H1 (cell line): ENCODE measurements at regions not wholly inside any gene's neighbourhood (a gene's known extent, or its start where the extent isn't known, plus 50 kb on each side); places are given as distances from the start of the nearest gene placed in this dataset.

Experiments
- CTCF ChIA-PET: fragments of 300-600 bp; sonication (Branson Sonifier 250); formaldehyde crosslinking; loops from one replicate; lab custom pipeline; 2021; ENCODE audit not compliant: partially characterized antibody; lab: Charles Lee
- POLR2A ChIA-PET: fragments of 300-600 bp; sonication (Branson Sonifier 250); formaldehyde crosslinking; loops from one replicate; lab custom pipeline; 2021; ENCODE audit warnings: inconsistent platforms; ENCODE audit not compliant: partially characterized antibody; lab: Charles Lee
- DNase-seq, 2 experiments: peaks; one replicate each; pipeline versions ENCODE4 v3.0.0 to v3.0.0-alpha.2; 2010 to 2022; ENCODE audit warnings: low spot score in 2 of 2, low read depth in 1 of 2, mixed read lengths in 1 of 2
- FAIRE-seq: peaks from 2 replicates; lab custom pipeline; 2011; peaks lifted over from hg19 to GRCh38; lab: Jason Lieb, UNC
- H2AFZ ChIP-seq: 2 replicates; pipeline ENCODE4 v1.8.1; 2012; ENCODE audit warnings: low read length, inconsistent platforms
- H2AK5ac ChIP-seq: 2 replicates; pipeline ENCODE4 v1.6.1; 2013; ENCODE audit warnings: low read depth, low read length
- H2BK120ac ChIP-seq: replicated peaks from 2 replicates; pipeline ENCODE3; 2013; ENCODE audit warnings: low read depth, low read length, inconsistent platforms
- H2BK12ac ChIP-seq: 2 replicates; pipeline ENCODE4 v1.6.1; 2013; ENCODE audit warnings: low read depth, low read length
- H2BK15ac ChIP-seq: 2 replicates; pipeline ENCODE4 v1.6.1; 2013; ENCODE audit warnings: low read length
- H2BK20ac ChIP-seq: 2 replicates; pipeline ENCODE4 v1.6.1; 2013; ENCODE audit warnings: low read length
- H2BK5ac ChIP-seq: 2 replicates; pipeline ENCODE4 v1.6.1; 2013; ENCODE audit warnings: low read depth, low read length
- H3K14ac ChIP-seq: 2 replicates; pipeline ENCODE4 v1.6.1; 2013; ENCODE audit warnings: inconsistent platforms; ENCODE audit not compliant: insufficient read length
- H3K18ac ChIP-seq: 2 replicates; pipeline ENCODE4 v1.6.1; 2013; ENCODE audit warnings: low read length; ENCODE audit errors: extremely low read depth
- H3K23ac ChIP-seq: 2 replicates; pipeline ENCODE4 v1.6.1; 2013; ENCODE audit warnings: inconsistent platforms; ENCODE audit not compliant: insufficient read length
- H3K23me2 ChIP-seq: 2 replicates; pipeline ENCODE4 v1.6.1; 2013; ENCODE audit warnings: low read depth, low read length
- H3K27ac ChIP-seq: 2 replicates; pipeline ENCODE4 v1.6.1; 2011; ENCODE audit warnings: low read depth, low read length, inconsistent platforms
- H3K27me3 ChIP-seq, 4 experiments: replicated peaks in 1 of 4; 1 replicate in 1 of 4; 2 replicates in 3 of 4; pipeline versions ENCODE4 v1.6.1 to v1.8.1; 2011 to 2013; ENCODE audit warnings: low read length in 3 of 4, mild to moderate bottlenecking in 3 of 4, inconsistent platforms in 2 of 4, mixed read lengths in 2 of 4, moderate library complexity in 1 of 4; ENCODE audit not compliant: control insufficient read depth in 3 of 4, insufficient read depth in 3 of 4; ENCODE audit errors: extremely low read depth in 1 of 4
- H3K36me3 ChIP-seq, 4 experiments: 2 replicates each; pipeline versions ENCODE4 v1.6.1 to v1.8.1; 2011 to 2013; ENCODE audit warnings: mild to moderate bottlenecking in 4 of 4, low read length in 3 of 4, moderate library complexity in 2 of 4, control low read depth in 1 of 4, inconsistent platforms in 1 of 4; ENCODE audit not compliant: insufficient read depth in 4 of 4, control insufficient read depth in 2 of 4
- H3K4ac ChIP-seq: replicated peaks from 2 replicates; pipeline ENCODE3; 2013; ENCODE audit warnings: low read length, low read depth, mixed read lengths, inconsistent platforms; ENCODE audit not compliant: insufficient read length
- H3K4me1 ChIP-seq, 4 experiments: replicated peaks in 1 of 4; 1 replicate in 1 of 4; 2 replicates in 3 of 4; pipeline versions ENCODE4 v1.6.1 to v1.8.1; 2011 to 2013; ENCODE audit warnings: low read length in 3 of 4, inconsistent platforms in 2 of 4, mixed read lengths in 1 of 4; ENCODE audit not compliant: insufficient read depth in 4 of 4, control insufficient read depth in 3 of 4
- H3K4me2 ChIP-seq, 2 experiments: 2 replicates each; pipeline versions ENCODE4 v1.6.1 to v1.8.1; 2011 to 2013; ENCODE audit warnings: low read depth in 2 of 2, low read length in 2 of 2, control low read depth in 1 of 2, inconsistent platforms in 1 of 2, mild to moderate bottlenecking in 1 of 2; ENCODE audit not compliant: insufficient read depth in 1 of 2
- H3K4me3 ChIP-seq, 4 experiments: fragments of 200-600, 300-600 bp in 1 of 4; sonication (generic), shearing (Covaris generic), sonication (Bioruptor Twin) in 1 of 4; 2 replicates each; pipeline versions ENCODE4 v1.5.1 to v1.8.1; 2011 to 2016; ENCODE audit warnings: low read length in 4 of 4, low read depth in 3 of 4, control low read depth in 2 of 4, inconsistent platforms in 2 of 4, mild to moderate bottlenecking in 2 of 4, mixed read lengths in 1 of 4, moderate library complexity in 1 of 4; ENCODE audit not compliant: insufficient read depth in 2 of 4; ENCODE audit errors: extremely low read depth in 1 of 4
- H3K56ac ChIP-seq: replicated peaks from 2 replicates; pipeline ENCODE3; 2013; ENCODE audit warnings: low read depth, mild to moderate bottlenecking, mixed read lengths, low read length, inconsistent platforms; ENCODE audit not compliant: insufficient read length
- H3K79me1 ChIP-seq: 2 replicates; pipeline ENCODE4 v1.6.1; 2013; ENCODE audit warnings: low read depth, low read length, control low read depth
- H3K79me2 ChIP-seq, 2 experiments: 2 replicates each; pipeline versions ENCODE4 v1.6.1 to v1.8.1; 2012 to 2013; ENCODE audit warnings: low read length in 2 of 2, mild to moderate bottlenecking in 2 of 2, inconsistent platforms in 1 of 2; ENCODE audit not compliant: insufficient read depth in 2 of 2, control insufficient read depth in 1 of 2
- H3K9ac ChIP-seq, 4 experiments: replicated peaks in 1 of 4; 1 replicate in 1 of 4; 2 replicates in 3 of 4; pipeline versions ENCODE4 v1.6.1 to v1.8.1; 2011 to 2013; ENCODE audit warnings: low read depth in 3 of 4, low read length in 3 of 4, control low read depth in 2 of 4, mild to moderate bottlenecking in 2 of 4, moderate library complexity in 2 of 4, inconsistent platforms in 1 of 4; ENCODE audit errors: extremely low read depth in 1 of 4
- H3K9me3 ChIP-seq, 2 experiments: 2 replicates each; pipeline versions ENCODE4 v1.6.1 to v1.8.1; 2012 to 2013; ENCODE audit warnings: mild to moderate bottlenecking in 2 of 2, moderate library complexity in 2 of 2, control low read depth in 1 of 2, inconsistent platforms in 1 of 2, low read depth in 1 of 2, low read length in 1 of 2, mixed read lengths in 1 of 2; ENCODE audit not compliant: insufficient read depth in 2 of 2
- H4K20me1 ChIP-seq, 2 experiments: replicated peaks in 1 of 2; 2 replicates each; pipeline versions ENCODE3 to v1.8.1; 2011 to 2013; ENCODE audit warnings: inconsistent platforms in 2 of 2, low read length in 2 of 2, mild to moderate bottlenecking in 1 of 2; ENCODE audit not compliant: insufficient read depth in 2 of 2, control insufficient read depth in 1 of 2
- H4K5ac ChIP-seq: 2 replicates; pipeline ENCODE4 v1.6.1; 2013; ENCODE audit warnings: low read length, low read depth, mixed read lengths, inconsistent platforms; ENCODE audit not compliant: insufficient read length
- H4K8ac ChIP-seq: 2 replicates; pipeline ENCODE4 v1.8.0; 2013; ENCODE audit warnings: mild to moderate bottlenecking, moderate library complexity, low read length, inconsistent platforms; ENCODE audit not compliant: insufficient read depth; ENCODE audit errors: extremely low read depth
- H4K91ac ChIP-seq: replicated peaks from 2 replicates; pipeline ENCODE3; 2013; ENCODE audit warnings: low read length, mixed read lengths, inconsistent platforms; ENCODE audit not compliant: insufficient read length
- BRCA1 ChIP-seq: IDR thresholded peaks from 2 replicates; pipeline ENCODE4 v1.6.1; 2012; ENCODE audit warnings: low read depth, low read length, improper control_type of control experiment
- EGR1 ChIP-seq: IDR thresholded peaks from 2 replicates; pipeline ENCODE4 v1.6.1; 2011; ENCODE audit warnings: low read depth, low read length, borderline replicate concordance
- GTF2F1 ChIP-seq: IDR thresholded peaks from 2 replicates; pipeline ENCODE4 v1.6.1; 2012; ENCODE audit warnings: low read depth, low read length, improper control_type of control experiment, borderline replicate concordance
- NANOG ChIP-seq: IDR thresholded peaks from 2 replicates; pipeline ENCODE4 v1.6.1; 2011; ENCODE audit warnings: low read length, low read depth, mild to moderate bottlenecking, inconsistent platforms; ENCODE audit not compliant: insufficient read depth, poor library complexity, severe bottlenecking
- NRF1 ChIP-seq: IDR thresholded peaks from 2 replicates; pipeline ENCODE4 v1.6.1; 2011; ENCODE audit warnings: mild to moderate bottlenecking, low read depth, low read length, improper control_type of control experiment
- SP1 ChIP-seq: IDR thresholded peaks from 2 replicates; pipeline ENCODE4 v1.6.1; 2011; ENCODE audit warnings: low read depth, low read length
- SRF ChIP-seq: IDR thresholded peaks from 2 replicates; pipeline ENCODE4 v1.6.1; 2011; ENCODE audit warnings: mild to moderate bottlenecking, low read depth, low read length, moderate library complexity
- SUZ12 ChIP-seq: fragments of 200-600 bp; sonication (generic); IDR thresholded peaks from 2 replicates; pipeline ENCODE4 v1.6.1; 2012; ENCODE audit warnings: mild to moderate bottlenecking, inconsistent platforms, low read length, moderate library complexity, mixed read lengths
- WGBS, 2 experiments: shearing (Covaris generic) in 1 of 2; methylation state at CpG; one replicate each; pipeline versions ENCODE4 v1.1.6 to v1.1.7; 2013 to 2015; ENCODE audit warnings: low lambda C conversion rate in 2 of 2, mixed read lengths in 2 of 2, inconsistent platforms in 1 of 2, low coverage in 1 of 2, missing lambda C conversion rate in 1 of 2; ENCODE audit not compliant: insufficient replicate concordance in 2 of 2, insufficient coverage in 1 of 2, insufficient read length in 1 of 2; ENCODE audit errors: extremely low coverage in 1 of 2, missing lambda C conversion rate in 1 of 2; 5-methylcytosine and 5-hydroxymethylcytosine counted together

- Histone ChIP-seq H3K56ac (no peak overlapping the region), H2BK5ac (no peak overlapping the region), H3K4me2 (no peak overlapping the region), H3K79me2 (no peaks in the 10 kb centered on the region), H3K36me3 (no peaks in the 10 kb centered on the region), H3K23me2 (no peaks in the 10 kb centered on the region), H3K18ac (no peak overlapping the region), H3K79me1 (no peaks in the 10 kb centered on the region), H2BK15ac (no peak overlapping the region), H2AFZ (no peak overlapping the region), H3K4me1 (no peaks in the 10 kb centered on the region), H4K8ac (no peak overlapping the region), H3K23ac (no peak overlapping the region), H3K27me3 (no peaks in the 10 kb centered on the region), H3K27ac (no peak overlapping the region), H2BK120ac (no peak overlapping the region), H4K5ac (no peak overlapping the region), H2AK5ac (no peak overlapping the region), H4K91ac (no peak overlapping the region), H4K20me1 (no peaks in the 10 kb centered on the region), H3K9ac (no peak overlapping the region), H3K9me3 (no peaks in the 10 kb centered on the region), H3K4me3 (no peak overlapping the region), H3K4ac (no peak overlapping the region), H3K14ac (no peak overlapping the region), H2BK20ac (no peak overlapping the region), H2BK12ac (no peak overlapping the region)
- 95% methylated on average over 3 of the region's 3 CpGs; no CpG with 5 or more reads in 1 of the 2 experiments for WGBS, 2 experiments
- no peak for FAIRE-seq
- ChIA-PET CTCF (no interaction called here), POLR2A (no interaction called here)
- no peak for TF ChIP-seq EGR1
- no peak for TF ChIP-seq SUZ12
- TF ChIP-seq NANOG = no peak
- no peak for TF ChIP-seq SRF
- no peak for TF ChIP-seq SP1
- TF ChIP-seq NRF1 = no peak
- no peak for TF ChIP-seq GTF2F1
- no peak for TF ChIP-seq BRCA1
- no peak for DNase-seq
Measured at GRCh38 chr13:83332751-83333150, 549.5 kb downstream of the SLITRK1 start.
